HG02623 (cell line): ENCODE measurements at regions not wholly inside any gene's neighbourhood (a gene's known extent, or its start where the extent isn't known, plus 50 kb on each side); places are given as distances from the start of the nearest gene placed in this dataset.
A peak's percentile ranks its signal among the peaks of the same experiment; 100 is the strongest.
"Not testable (repeated sequence)": the region's sequence is repeated elsewhere in the genome, so short reads cannot be mapped to it uniquely, and the experiment has no call there.

Experiments
- ATAC-seq: cut with Tn5 transposase; IDR thresholded peaks from one replicate; pipeline ENCODE4 v1.9.1; 2021; ENCODE audit warnings: moderate library complexity; ENCODE audit not compliant: unreplicated experiment

DNA sequence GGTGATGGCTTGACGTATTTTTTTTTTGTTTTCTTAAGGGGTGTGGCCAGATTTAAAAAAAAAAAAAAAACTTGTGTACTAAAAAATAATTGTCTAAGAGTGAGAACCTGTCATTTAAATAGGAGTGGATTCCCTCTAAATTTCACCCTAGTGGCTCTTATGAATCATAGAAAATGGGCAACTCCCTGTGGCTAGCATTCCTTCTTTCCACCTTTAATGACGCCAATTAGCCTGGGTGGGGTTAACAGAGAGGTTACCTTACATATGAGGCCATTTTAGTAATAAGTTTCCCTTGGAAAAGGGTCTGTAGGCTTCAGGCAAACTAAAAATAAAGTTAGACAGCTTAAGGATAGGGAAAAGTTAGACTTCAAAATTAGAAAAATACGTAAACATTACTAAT lies 223.5 kb upstream of the FAM241A start:
- ATAC-seq = no peak

DNA sequence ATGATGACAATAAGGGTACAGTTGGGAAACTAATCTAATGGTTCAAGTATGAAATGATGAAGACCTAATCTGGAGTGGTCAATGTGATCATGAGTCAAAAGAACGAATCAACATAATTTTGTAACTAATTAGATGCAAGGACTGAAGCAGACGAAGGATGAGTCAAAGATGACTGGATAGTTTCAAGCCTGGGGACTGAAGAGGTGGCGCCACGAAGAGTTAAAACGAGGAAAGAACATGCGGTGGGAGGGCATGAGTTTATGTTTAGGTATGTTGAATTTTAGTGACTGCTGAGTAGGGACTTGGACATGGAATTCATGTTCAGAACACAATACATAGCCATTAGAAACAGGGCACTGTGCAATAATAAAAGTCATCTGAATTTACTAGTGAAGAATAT lies 221.5 kb upstream of the FAM241A start:
- ATAC-seq = no peak

DNA sequence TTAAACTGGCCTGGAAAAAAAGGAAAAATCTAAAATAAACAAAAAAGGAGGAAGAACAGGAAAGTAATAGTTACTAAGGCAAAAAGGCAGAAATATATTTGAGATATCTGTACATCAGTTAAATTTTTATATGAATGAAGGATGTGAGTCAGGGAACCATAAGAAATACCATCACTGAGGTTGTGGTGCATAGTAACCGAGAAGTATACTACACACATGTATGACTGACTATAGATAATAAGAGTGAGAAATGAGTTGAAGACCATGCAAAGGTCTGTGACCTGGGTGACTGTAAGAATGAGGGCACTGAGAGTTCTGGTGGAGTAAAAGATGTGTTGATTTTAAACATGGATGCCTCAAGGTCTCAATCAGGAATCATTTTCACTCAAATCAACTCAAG lies 220.6 kb upstream of the FAM241A start:
- ATAC-seq = no peak

DNA sequence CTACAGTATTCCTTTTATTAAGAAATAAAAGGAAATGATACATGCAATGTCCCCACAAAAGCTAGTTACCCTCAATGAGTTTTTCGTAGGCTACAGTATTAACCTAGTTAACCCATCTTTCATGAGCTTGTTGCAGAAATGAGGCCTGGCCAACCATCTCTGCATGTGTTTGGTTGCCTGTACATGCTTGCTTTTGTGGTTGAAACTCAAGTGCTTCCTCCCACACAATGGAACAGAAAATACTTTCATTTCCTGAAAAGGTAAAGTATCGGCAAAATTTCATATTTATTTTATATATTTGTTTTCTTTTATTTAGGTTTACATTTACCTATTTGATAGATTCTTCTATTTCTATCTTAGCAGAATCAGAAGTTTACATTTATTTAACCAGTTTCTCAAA lies 214.6 kb upstream of the FAM241A start:
- ATAC-seq = peak; percentile 99

DNA sequence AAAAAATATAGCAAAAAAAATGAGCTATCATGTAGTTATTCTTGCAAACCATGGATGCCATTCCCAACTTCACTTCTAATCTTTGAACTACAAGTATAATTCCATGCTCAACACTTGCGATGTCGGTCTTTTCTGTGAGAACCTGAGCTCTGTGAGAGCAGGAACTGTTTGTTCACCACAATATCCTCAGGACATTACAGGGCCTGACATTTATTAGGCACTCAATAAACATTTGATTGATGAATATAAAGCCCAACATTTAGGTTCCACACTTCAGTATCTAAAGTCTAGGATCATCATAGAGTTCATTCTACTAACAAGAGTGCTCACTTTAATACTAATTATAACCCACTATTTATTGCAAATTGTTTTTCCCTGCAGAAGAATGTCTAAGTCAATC lies 211.6 kb upstream of the FAM241A start:
- no peak for ATAC-seq

DNA sequence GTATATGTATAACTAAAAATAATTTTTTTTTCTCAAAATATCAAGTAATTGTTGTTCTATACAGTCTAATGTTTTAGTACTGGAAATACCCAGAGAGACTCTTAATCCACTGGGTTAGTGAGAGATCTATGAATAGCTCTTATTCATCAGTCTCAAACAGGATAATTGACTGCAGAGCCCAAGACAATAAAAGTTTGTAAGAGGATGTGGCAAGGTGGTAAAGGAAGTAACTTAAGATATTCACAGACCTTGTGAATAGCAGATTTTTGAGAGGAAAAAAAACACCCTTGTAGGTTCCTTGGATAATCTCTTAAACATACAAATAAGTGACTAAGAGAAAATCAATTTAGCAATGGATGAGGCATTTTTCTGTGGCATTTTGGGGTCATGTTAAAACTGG lies 210.9 kb upstream of the FAM241A start:
- ATAC-seq = no peak

DNA sequence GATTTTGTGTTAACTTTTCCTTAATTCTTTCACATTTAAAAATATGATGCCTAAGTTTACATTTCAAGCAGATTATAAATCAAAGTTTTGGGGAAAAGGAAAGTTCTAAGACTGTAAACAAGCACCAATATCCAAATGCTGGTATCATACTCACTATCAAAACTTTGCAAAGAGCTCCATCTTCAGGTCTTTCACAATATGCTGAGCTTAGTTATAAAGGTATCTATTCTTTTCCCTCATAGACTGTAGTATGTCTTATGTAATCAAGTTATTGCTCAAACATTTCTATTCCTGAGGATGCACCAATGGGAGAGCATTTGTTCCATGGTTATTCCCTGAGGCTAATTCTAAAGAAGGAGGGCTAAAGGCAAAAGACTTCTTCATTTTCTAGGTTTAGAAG lies 207.9 kb upstream of the FAM241A start:
- ATAC-seq = peak; percentile 80

DNA sequence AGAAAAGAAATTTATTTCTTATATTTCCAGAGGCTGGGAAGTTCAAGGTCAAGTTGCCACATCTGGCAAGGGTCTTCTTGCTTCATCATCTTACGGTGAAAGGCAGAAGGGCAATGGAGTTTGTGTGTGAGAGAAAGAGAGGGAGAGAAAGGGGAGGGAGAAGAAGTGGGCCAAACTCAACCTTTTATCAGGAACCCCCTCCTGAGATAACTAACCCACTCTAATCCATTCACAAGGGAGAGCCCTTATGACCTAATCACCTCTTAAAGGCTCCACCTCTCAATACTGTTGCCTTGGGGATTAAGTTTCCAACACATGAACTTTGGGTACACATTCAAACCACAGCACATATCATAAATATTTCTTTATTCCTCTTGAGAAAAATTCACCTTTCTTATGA lies 203.3 kb upstream of the FAM241A start:
- no peak for ATAC-seq

DNA sequence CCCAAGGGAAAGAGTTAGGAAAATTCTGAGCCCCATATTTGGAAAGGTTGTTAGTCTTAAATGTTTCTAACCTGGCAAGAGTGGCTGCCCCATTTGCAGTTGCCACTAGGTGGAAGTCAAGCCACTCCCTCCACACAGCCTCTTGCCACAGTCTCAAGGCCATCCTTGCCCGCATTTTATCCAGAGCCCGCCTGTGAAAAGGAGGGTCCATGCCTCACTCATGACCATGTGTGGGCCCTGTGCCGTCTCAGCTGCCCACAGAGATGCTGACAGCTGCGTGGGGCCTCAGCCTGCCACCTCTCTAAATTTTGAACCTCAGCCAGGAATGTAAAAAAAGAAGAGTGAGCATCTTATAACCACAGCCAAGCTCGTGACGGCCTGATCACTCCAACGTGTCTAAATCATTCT lies 201.5 kb upstream of the FAM241A start:
- peak; percentile 96 for ATAC-seq

DNA sequence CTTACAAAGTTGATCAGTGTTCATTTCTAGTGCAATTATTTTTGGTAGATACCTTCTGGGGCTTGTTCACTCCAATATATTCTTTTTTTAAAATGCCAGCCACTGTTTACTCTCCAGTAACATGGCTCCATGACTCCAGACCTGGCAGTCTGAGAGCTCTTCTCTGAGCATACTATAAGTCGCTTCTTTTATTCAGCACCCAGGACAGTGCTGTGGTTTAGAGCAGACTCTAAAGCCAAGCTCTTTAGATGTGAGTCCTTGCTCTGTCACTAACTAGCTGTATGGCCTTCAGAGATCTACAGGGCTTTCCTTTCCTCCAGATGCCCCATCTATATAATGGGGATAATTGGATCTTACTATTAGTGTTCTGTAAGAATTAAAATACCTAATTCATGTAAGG lies 200.2 kb upstream of the FAM241A start:
- no peak for ATAC-seq

DNA sequence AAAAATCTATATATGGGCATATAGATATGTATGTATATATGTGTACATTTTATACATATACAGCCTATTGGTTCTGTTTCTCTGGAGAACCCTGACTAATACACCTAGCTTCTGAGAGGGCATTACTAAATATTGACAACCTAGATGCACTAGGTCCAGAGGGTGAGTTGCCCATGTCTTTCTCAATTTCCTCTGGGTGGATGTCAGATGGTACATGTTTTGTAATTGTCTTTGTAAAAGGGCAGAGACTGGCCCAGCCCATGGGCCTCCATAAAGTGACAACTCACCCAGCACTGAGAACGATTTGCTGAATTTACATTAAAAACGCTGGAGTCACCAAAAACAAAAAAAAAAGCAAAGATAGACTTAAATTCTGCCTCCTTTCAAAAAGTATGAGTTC lies 198.5 kb upstream of the FAM241A start:
- no peak for ATAC-seq

DNA sequence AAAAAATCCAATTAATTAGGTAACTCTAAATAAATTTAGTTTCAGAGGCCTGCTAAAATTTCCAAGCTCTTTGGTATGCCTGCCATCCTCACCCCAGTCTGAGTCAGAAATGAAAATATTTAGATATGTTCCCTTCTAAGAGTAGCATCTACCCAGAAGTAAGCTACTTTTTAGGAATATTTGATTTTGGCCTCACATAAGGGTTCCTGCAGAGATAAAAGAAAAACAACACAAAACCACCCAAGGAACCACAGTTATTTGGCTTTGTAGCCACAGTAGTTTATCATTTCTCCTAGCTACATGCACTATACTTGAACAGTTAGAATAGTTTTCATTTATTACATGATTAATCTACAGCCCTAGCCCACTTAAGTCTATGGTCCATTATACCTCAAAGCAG lies 192.6 kb upstream of the FAM241A start:
- no peak for ATAC-seq

DNA sequence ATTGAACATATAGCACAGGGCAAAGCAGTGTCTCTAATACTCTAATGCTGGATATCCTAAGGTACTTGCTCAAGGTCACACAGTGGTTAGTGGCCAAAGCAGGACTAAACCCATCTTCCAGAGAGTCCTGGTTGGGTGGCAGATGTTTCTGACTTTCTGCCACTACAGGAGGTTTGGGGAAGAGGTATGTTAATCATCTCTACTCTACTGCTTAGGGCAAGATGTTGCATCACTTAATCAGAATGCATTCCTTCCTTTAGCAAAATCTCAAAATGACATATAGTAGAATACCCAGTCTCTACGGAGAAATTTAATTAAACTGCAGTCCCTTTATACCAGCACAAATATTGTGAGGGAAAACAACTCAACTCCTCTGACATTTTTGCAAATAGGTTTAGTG lies 190.7 kb upstream of the FAM241A start:
- ATAC-seq = no peak

DNA sequence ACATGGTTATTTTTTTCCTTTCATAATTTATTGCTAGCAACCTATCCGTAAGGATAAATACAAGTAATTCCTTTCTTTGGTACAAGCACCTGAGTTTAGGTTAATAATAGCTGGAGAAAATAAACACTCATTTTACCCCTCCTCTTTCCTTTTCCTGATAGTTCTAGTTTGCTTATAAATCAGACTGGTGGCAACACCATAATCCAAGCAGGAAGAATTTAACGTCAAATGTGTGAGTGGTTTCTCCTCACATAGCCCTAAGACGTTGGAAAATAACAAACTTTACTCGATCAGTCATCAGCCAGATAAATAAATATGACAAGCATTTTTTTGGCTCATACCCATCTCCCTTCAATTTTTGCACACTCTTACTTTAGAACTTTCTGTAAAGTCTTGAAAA lies 190.3 kb upstream of the FAM241A start:
- no peak for ATAC-seq

DNA sequence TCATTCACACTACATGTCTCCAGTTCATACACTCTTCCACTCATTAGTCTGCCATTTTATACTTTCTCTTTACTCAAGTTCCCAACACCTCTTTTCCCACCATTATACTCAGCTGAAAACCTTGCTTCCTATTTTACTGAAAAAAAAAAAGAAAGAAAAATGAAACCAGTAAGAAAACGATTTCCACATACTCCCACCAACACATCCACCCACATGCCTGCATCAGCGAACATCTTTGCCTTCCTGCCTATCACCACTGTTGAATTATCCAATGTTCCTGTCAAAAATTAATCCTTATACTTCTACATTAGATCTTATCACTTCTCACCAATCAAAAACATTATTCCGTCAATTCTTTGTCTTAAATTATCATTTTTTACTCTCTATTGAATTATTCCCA lies 188.1 kb upstream of the FAM241A start:
- no peak for ATAC-seq

DNA sequence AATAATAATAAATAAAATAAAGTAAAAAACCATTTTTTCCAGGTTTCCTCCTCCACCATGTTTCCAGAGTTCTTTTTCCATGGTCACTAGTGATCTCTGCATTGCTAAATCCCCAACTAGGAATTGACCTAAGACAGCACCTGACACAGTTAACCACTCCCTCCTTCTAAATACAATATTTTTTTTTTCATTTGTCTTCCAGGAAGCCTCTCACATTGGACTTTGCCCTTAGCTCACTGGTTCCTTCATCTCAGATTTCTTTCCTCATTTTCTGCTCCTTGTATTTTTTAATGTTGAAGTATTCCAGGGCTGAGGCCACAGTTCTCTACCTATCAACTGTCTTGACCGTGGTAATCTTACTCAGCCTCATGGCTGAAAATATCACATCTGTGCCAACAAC lies 187.3 kb upstream of the FAM241A start:
- ATAC-seq = no peak

DNA sequence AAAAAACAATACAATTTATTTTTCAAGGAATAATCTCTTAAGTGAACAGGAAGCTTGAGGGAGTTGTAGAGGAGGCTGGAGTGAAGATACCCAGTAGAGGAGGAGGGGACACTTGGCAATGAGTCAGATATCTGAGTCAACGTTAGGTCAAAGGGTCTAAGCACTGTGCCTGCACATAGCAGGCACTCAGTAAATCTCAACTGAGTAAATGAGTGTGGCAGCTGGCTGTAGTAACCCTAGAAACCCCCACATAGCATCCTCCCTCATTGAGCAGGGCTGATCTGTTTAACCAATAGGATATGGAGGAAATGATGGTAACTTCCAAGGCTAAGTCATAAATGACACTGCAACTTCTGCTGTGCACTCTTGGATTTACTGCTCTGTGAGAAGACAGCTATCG lies 186.0 kb upstream of the FAM241A start:
- no peak for ATAC-seq

DNA sequence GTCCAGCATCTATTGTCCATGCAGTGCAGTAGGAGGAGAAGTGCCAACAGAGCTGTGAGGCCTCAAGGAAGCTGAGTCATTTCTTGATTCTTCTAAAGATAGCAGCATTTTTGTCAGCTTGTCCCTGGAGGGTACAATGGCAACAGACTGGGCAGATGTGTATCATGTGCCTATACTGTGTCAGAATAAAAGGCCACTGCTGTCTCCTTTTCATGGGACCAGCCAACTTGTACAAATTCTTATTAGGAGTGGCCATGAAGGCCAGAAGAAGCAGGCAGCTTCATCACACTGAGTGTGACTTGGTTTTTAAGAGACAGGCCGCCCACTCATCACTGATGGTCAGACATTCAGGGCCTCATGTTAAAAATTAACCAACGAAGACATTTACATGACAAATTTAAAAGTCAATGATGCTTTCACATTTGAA lies 185.0 kb upstream of the FAM241A start:
- ATAC-seq = peak; percentile 85

DNA sequence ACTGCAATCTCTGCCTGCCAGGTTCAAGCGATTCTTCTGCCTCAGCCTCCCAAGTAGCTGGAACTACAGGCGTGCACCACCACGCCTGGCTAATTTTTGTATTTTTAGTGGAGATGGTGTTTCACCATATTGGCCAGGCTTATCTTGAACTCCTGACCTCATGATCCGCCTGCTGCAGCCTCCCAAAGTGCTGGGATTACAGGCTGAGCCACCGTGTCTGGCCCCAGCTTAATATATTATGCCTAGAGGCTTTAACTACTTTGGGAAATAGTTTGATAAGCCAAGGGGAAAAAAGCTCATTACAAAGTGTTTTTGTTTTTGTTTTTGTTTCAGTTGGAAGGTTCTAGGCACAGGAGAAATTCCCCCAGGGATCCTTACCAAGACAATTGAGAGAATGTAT lies 184.2 kb upstream of the FAM241A start:
- ATAC-seq = not testable (repeated sequence)

DNA sequence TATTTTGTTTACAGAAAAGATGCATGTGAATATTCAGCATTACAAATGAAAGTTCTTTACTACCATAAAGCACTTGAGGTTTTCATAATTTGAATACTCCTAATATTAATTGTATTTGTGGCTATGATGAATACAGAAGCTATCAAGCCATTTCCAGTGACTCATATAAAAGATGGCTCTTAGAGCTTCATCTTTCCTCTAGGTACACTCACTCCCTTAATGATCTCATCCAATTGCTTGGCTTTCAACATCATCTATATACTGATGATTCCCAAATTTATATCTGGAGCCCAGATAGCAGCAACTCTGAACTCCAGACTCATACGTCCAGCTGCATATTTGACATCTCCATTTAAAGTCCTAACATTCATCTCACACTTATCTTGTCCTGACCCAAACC lies 183.4 kb upstream of the FAM241A start:
- ATAC-seq = no peak

DNA sequence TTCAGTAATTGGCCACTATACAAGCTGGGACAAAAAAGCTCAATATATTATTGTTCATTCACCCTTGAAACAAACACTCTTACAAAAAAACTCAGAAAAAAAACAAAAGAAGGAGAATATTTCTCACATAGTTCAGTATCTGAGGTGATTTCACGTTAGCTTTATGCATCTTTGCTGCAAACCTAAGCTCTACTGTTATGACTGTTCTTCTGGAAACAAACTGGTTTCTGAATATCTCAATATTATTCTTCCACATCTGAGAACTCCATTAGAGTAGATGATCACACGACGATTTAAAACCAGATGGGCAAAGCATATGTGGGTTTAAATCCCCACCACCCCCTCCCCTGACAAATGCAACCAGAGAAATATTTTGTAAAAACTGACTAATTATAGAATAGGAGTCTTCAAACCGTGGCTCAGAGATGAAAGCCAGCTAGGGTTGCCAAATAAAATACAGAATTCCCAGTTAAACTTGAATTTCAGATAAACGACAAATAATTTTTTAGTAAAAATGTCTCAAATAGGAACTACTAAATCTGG lies 182.0 kb upstream of the FAM241A start:
- ATAC-seq = peak; percentile 29

DNA sequence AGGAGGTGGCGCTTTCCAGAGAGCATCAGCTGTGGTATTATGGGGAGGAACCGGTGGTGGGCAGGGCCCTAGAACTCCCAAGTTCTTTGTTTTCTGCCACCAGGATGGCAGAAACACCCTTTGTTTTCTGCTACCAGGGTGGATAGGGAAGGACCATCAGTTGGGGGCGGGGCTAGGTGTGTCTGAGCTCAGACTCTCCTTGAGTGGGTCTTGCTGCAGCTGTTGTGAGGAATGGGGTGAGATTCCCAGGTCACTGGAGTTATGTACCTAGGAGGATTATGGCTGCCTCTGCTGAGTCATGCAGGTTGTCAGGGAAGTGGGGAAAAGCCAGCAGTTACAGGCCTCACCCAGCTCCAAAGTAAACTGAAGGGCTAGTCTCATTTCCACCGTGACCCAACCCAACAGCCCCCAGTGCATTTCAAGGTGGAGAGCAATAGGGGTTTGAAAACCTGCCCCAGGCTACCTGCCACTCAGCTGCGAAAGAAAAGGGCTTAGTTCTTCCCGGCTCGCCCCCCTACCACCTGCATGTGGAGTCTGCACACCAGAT lies 167.8 kb upstream of the FAM241A start:
- ATAC-seq = no peak

DNA sequence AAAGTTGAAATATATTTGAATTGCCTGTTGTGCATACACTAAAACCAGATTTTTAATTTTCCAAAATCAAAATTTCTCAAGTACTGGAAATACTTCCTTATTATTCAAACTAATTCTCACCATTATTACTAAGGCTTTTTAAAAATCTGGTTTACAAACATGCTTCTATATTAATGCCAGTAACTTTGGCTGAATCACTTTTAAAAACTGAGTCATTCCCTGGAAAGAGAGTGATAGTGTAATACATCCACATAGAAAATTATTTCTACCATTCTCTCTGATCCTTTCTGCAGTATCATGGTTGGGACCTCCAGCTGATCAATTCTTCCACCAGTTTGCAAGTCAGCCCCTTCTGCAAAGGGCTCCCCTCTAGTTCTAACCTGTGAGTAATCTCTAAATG lies 165.3 kb upstream of the FAM241A start:
- ATAC-seq = no peak
